Stromal cell of bone marrow (primary cell): ENCODE measurements at regions not wholly inside any gene's neighbourhood (a gene's known extent, or its start where the extent isn't known, plus 50 kb on each side); places are given as distances from the start of the nearest gene placed in this dataset.

Experiments
- DNase-seq: peaks from one replicate; pipeline ENCODE4 v3.0.0-alpha.2; 2012; ENCODE audit warnings: low read depth

DNA sequence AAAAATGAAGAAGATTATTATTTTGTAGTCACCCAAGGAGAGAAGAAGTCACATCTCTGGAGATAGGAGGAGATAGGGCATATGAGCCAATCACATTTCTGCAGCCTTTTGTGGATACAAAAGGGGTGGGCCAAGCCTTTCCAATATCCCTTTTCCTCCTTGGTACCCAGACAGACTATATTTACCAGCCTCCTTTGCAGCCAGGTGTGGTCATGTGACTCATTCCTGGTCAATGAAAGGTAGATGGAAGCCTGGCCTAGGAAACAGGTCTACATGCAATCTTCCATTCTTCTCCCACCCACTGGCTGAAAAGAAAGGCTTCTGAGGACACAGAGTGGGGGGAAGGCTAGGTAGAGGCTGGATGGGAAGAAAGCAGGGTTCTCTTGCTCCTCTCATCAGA lies 58.1 kb upstream of the ERG start:
- DNase-seq, result no peak

DNA sequence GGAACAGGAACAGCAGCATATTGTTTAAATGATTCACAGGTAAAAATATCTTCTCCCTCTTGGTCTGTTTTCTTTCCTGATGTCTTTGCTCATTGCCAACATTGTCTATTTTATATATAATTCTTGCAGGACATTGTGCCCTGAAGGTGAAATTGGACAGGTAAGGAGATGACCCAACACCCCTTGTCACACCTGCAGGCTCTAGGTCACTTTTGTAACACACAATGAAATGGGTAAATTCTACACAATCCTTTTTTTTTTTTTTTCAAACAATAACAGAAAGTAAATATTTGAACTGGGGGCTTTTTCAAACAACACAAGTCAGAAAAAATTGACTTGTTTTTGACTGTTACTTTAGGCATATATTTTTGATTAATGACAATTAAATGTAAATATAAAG lies 62.9 kb upstream of the ERG start:
- no peak for DNase-seq

DNA sequence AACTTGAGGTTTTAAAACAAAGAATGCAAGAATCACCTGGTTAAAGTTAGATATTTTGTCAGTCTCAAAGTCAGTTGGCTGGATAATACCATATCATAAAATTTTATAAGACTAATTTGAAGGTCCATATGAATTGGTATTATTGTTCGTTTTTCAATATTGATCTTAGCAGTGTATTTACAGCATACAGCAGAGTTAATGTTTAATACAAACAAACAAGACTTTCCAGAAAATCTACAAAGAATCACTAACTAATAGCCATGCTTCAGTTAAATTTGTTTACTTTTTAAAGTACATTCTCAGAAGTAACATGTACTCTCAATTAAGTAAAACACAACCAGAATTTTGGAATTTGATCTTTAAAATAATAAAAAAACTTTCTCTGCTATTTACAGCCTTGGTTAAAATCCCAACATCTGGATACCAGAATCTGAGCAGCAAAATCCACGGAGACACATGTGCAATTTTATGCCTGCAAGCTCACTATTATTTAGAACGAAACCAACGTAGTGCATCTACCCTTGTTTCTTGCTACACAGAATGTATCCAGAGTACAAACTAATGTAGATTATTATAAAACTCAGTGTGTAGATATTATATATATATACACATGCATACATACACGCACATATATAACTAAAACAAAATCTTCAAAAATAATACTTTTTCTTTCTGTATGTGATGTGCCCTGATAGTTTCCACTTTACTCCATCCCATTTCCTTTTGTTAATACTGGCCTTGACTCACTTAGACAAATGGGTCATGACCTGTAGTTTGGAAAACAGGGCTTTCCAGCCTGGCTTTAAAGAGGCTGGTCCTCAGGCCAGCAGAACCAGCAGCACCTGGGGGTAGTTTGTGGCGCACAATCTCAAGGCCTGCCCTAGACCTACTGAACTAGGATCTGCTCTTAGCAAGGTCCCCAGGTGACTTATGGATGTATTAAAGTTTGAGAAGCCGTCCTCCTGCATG lies 63.6 kb upstream of the ERG start:
- DNase-seq, result no peak

DNA sequence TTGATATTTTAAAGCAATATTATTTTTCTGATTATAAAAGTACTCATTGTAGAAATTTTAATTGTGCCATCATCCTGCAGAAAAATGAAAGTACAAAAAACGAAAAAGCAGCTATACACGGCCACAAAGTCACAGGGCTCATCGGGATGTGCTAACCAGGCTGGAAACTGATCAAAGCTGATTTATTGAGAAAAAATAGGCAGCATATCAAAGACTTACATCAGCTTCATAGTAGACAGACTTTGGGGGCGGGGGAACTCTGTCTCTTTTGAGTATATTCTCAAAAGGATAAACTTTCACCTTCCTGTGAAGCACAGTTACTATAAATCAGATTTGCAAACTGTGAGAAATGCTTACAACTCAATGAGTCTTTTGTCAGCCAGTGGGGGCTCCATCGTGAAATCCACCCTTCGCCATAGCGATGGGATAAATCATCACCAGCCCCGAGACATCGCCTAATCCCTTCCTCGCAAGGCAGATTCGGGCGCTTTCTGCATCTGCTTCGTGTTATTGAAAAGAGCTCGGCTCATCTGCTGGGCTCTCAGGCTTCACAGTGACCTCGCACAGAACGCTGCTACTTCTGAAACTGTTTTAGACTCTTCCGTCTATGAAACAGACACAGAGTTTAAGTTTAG lies 69.2 kb upstream of the ERG start:
- DNase-seq, result peak; percentile 47

DNA sequence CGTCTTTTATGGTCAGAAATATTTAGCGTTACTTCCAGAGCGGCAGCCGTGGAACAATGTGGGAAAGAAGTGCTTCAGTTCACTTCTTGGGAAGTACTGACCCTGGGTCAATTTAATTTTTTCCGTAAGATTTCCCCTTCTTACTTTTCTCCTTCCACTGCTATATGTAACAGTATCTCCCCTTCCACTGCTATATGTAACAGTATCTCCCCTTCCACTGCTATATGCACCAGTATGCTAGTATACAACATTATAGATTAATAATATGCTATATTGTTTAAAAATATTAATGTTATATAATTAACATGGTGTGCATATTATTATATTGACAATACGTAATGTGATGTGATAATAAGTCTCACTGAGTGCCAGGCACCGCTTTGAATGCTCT lies 69.7 kb upstream of the ERG start:
- DNase-seq, result no peak

DNA sequence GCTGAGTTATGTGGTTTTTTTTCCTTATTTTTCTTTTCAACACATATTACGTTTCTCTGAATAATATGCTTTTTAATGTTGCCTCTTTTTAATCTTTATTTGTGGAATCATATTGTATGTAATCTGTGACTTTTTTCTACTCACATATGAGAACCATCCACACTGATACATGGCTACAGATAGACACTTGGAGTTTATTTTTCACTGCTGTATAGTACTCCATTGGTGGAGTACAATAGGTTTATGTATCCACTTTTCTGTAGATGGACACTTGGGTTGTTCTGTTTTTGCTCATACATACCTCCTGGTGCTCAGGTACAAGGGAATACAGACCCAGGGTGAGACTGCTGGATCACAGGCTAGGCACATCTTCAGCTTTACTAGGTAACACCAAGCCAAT lies 71.5 kb upstream of the ERG start:
- DNase-seq, result no peak

DNA sequence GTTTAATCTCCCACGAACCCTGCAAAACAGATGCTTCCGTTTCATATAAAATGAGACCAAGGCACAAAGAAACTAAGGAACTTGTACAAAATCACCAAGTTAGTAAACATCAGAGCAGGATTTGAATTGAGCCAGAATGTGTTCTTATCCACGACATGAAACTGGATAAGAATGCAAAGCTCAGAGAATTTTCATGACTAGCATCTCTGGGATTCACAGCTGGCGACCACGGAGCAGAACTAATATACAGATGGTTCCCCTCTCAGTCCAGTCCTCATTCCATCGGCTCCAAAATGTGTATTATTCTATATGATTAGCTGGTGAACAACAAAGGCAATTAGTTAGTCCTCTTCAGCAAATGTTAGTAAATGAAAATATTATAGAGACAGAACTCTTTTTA lies 72.3 kb upstream of the ERG start:
- no peak for DNase-seq

DNA sequence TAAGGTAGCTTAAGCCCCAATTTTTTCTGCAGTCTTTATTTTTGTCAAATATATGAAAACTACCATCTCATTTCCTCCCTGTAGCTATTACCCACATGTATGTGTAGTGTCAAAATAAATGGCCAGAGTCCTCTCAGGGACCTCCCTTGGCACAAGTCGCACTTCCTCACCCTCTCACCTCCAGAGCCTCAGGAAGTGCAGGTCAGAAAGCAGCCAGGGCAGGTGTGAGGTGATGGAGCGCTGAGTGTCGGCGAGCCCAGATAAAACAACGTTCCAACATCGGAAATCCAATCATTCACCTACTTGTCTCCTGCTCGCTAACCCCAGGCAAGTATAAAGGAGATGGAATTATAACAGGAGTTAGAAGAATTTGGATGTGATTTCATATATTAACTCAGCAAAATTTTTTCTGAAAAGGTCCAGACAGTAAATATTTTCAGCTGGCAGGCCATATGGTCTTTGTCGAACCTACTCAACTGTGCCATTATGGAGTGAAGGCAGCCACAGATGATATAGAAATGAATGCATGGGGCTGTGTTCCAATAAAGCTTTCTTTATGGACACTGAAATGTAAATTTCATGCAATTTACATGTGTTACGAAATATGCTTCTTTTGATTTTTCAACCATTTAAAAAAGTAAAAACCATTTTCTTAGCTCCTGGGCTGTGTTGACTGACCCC lies 76.8 kb upstream of the ERG start:
- DNase-seq, result no peak

DNA sequence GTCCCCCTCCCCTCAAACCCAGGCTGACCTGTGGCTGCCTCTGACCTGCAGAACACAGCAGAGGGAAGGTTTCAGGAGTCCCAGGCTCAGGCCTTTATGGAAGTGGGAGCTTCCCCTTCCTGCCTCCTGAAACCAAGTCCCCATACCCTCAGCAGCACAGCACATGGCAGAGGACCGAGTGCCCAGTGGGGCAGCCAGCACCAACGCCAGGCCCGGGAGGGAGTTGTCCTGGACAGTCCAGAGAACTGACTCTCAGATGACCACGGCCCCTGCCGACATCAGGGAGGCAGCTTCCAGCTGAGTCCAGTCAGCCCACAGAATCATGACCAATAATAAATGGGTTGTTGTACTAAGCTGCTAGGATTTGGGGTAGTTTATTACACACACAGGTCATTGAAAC lies 79.6 kb upstream of the ERG start:
- no peak for DNase-seq

DNA sequence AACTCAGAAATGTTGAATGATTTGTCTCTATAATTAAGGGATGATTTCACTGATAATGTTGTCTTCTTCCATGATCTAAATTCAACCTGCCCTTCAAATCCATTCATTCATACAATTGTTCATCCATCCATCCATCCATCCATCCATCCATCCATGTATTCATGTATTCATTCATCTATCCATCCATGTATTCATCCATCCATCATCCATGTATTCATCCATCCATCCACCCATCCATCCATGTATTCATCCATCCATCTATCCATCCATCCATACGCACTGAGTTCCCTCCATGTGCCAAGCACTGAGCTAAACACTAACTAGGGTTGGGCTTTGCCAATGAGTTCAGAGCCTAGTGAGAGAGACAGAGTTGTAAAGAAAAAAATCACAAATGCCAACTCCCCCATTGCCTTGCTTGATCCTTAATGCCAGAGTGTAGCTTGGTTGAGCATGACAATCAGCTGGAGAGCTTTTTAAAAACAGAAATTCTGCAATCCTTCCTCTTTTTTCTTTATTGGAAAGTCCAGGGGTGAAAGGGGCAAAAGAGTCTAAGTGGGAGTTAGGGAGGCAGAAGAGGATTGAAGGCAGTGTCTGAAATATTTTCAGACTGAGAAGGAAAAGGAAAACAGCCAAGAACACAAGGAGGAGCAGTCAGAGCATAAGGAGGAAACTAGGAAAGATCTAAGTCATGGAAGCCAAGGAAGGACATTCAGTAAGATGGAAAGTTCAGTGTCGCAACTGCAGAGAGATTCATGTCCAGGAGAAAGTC lies 92.4 kb upstream of the ERG start:
- DNase-seq, result no peak

DNA sequence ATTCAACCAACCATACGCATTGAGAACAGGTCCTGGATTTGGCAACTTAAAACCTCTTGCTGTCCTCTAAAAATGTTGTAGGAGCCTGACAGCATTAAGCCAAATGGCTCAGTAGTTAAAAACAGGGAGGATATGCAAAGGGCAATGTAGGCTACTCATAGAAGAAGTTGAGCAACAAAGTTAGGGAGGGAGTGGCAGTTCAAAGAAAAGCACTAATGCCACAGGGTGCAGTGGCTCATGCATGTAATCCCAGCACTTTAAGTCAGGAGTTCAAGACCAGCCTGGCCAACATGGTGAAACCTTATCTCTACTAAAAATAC lies 92.9 kb upstream of the ERG start:
- DNase-seq, result no peak

DNA sequence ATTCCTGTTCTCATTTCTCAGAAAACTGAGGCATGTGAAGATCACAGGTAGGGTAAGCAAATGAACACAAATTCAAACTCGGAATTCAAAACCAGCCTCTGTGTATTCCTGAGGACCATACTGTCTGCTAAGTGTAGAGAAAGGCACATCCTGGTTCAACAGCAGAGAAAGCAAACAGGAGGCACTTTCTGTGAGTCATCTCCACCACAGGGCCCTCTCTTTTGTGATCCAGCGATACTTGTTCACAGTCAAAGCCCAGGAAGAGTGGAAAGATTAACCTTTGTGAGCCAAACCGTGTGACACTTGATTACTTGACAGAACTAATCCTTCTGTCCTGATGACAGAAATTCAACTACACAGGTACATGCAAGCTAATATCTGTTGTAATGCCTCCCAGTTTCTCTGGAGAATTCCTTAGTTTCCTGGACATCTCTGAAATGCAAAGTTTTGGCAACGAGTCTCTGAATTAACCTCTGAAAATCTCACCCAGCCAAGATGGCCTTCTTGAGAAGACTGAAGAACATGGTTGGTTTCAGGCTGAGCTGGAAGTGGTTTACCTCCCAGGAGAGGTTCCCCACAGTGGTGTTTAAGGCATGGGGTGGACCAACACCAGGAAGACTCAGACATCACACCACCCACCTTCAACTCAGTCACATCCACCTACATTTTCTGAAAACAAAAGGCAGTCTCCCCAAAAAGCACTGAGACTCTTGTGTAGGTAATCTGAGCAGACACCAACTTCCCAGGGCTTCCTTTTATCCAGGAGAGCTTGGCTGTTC lies 98.2 kb upstream of the ERG start:
- DNase-seq, result no peak

DNA sequence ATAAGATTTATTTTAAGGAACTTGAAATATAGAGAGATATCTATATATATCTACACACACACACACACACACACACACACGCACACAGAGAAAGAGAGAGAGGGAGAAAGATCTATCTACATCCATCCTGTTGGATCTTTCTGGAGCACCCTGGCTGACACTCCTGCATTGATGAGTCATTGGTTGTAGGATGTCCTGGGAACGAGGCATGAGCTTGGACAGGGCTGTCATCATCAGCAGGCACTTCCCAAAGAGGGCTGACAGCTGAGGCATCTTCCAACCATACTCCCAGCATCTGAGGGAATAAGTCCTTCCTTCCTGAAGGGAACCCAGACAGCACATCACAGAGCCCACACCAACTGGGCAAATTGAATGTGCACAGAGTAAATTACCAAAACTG lies 99.1 kb upstream of the ERG start:
- DNase-seq, result no peak

DNA sequence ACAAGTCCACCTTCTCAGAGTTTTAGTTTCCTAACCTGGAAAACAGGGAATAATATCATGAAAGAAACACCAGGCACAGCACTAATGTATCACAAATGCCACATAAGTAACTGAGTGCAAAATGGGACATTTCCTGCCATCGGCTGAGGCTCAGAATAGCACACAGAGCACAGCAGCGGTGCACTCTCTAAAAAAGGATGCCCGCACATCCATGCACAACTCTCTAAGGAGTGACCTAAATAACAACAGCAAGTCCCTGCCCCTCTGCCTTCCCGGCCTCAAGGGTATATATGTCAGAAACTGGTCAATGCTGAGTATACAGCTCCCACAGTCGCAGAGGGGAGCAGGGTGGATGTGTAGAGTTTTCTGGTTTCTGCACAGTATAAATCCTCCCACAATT lies 100.1 kb upstream of the ERG start:
- DNase-seq, result no peak

DNA sequence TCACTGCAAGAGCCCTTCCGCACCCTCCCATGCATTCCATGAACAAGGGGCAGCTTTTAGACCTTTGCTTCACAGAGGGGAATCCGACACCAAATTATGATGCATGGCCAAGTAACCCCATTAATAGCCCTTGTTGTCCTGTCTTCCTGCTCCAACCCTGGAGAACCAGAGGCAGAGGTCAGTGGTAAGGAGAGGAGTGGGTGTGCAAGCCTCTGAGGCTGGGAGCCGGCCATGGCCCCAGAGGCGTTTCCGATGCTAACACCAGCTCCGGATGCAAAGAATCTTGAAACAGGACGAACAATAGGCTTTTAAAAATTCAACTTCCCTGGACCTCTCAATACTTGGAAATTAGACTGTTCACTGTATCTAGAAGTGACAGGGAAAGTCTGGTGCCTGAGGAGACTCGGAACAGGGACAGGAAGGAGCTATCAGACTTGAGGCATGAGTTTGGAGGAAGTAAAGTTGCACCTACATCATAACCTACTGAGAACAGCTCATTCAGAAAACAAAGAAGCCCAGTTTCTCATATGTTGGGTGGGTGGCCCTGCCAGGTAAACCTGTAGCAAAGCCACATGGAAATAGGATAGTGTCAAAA lies 101.2 kb upstream of the ERG start:
- no peak for DNase-seq

DNA sequence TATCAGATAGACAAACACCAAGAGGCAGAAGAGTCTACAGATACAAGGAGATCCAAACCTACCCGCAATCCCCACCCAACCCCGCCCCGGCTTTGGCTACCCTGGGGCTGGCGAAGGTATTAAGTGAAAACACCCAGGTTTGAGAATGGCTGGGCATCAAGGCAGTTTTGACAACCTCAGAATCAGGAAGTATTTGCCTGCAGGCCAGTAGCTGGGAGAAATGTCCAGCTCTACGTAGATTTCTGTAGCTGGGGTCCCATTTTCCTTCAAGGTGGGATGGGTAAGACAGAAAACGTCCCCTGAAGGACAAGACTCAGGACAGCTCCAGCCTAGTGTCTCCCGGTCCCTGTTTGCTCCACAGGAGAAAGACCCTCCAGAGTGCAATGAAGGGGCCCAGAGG lies 101.8 kb upstream of the ERG start:
- no peak for DNase-seq

DNA sequence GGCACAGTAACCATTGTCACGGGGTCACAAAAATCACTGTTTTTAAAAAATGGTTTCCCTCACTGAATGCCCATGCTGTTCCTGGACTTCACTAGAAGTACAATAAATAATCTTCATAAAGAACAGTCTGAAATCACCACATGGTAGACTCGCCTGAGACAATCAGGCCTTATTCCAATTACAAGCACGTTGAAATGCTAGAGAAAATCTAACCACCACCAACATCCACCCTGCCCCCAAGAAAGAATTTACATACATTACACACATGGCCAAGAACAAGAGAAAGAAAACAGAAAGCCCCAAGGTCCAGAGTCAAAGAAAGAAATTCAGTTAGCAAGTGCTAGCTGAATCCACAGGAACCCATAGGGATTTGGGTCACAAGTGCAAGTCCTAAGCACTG lies 107.0 kb upstream of the ERG start:
- DNase-seq, result no peak

DNA sequence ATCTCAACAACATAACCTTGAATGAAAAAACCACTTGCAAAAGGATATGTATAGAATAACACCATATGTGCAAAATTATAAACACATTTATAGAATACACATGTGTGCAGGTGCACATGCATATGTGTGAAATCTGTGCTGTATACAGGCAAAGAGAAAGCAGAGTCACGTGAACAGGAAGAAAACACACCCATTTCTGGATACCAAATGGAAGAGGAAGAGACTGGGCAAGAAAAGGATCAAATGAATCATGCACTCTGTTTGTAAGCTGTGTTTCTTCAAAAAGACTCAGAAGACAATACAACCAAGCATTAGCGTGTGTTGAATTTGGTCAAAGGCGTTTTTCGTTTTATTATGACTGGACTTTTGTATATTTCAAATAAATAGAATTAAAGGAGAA lies 111.3 kb upstream of the ERG start:
- no peak for DNase-seq

DNA sequence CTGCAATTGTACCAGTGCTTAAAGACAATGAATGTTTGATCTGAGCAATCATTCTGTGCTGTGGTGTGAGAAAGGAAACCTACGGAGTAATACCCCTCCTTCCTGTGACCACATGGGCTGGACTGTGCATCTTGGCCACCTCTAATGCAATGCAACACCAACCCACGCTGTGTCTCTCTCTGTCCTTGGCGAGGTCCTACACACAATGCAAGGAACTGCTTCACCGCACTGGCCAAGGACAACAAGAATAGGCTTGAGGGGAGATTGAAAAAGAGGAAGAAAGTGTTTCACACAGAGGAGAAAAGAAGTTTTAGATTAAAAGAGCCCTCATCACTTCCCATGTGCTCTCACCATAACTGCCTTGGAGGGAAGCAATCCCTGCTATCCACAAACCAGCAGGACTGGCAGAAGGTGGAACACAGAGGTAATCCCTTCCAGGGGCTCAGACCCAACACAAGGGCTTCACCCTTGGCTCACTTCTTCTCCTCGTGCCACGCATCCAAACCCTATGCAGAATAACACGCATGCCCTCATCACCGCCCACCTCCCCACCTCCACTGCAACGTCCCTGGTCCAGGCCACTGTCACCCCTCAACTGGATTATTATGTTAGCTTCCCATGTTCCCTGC lies 112.5 kb upstream of the ERG start:
- DNase-seq, result no peak

DNA sequence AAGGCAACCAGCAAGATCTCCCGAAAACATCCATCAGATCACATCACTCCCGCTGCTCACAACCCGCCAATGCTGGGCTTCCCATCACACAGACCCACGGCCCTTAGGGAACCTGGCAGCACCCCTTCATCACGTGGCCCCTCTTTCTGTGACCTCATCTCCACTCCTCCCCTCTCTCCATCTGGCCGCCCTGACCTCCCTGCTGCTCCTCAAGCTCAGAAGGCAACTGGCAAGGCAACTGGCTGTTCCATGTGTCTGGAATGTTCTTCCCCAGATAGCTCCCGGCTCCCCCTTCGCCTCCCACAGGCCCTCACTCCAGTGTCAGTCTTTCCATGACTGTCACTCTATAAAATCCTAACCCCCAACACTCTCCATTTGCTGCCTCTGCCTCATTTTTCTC lies 113.0 kb upstream of the ERG start:
- DNase-seq, result no peak

DNA sequence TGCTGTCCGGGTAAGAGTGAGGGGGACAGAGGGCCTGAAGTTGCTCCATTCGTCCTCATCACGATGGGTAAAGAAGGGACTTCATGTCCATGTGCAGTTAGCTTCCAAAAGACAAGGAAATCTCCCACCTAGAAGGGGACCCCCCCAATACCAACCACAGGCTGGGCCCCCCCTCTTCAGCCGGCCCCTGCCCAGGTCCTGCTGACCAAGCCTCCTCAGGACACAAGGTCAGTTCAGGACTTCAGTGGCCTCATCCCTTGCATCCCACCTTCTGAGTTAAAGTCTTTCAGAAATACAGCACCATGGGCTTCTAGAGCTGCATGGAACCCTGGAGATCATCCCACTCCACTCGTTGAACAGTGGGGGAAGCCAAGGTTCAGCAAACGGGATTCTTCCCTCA lies 115.4 kb upstream of the ERG start:
- DNase-seq, result no peak
